ENCODE measurements at regions not wholly inside any gene's neighbourhood (a gene's known extent, or its start where the extent isn't known, plus 50 kb on each side); places are given as distances from the start of the nearest gene placed in this dataset.

DNA sequence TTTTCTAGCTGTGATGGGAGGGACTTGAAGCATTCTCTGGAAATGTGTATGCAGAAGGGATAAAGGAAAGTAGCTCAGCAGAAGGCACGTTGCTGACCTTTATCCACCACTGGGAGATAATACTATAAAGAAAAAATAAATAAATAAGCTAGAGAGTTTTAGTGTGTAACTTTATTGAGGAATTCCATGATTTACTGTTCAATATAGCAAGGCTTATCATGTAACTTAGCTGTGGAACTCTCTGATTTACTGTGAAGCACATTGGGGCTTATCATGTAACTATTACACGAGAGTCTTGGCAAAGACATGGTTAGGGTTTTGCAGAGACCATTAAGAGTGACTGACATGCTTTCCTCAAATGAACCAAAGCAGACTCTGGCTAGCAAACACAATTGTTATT, 316.1 kb upstream of the SNX7 start:
- CTCF ChIA-PET, result no interaction called here
- no peak overlapping the region for H3K27ac ChIP-seq (ENCODE audit: low read depth, low read length, poor library complexity, severe bottlenecking)
- DNase-seq (ENCODE audit: low spot score), result no peak
- no peak overlapping the region for H3K4me3 ChIP-seq (ENCODE audit: low read depth, low read length, poor library complexity, severe bottlenecking)
- H3K36me3 ChIP-seq (ENCODE audit: insufficient read depth, low read length, poor library complexity, severe bottlenecking), result no peaks in the 10 kb centered on the region
- BruUV-seq (replicated peaks), result no TSS peak
- H3K27me3 ChIP-seq (replicated peaks; ENCODE audit: insufficient read depth, low read depth, low read length, poor library complexity), result no peaks in the 10 kb centered on the region
- H3K4me1 ChIP-seq (ENCODE audit: insufficient read depth, low read length, poor library complexity, severe bottlenecking), result peaks cover 21% of the 10 kb centered on the region
- intact Hi-C loops (cut with micrococcal nuclease; ENCODE audit: unreplicated experiment), result no loop called here
- POLR2A ChIA-PET (ENCODE audit: low non-redundant PET), result no interaction called here
- H3K9me3 ChIP-seq (ENCODE audit: low read depth, low read length, poor library complexity, severe bottlenecking), result no peaks in the 10 kb centered on the region
- TF ChIP-seq EZH2 (IDR thresholded peaks at IDR 0.05; ENCODE audit: borderline replicate concordance, low read depth, low read length, poor library complexity, severe bottlenecking), result no peak
- TF ChIP-seq CTCF (conservative IDR thresholded peaks at IDR 0.05; ENCODE audit: low read depth, low read length), result no peak

- Histone ChIP-seq H3K36me3 (ENCODE audit: insufficient read depth, low read length, poor library complexity, severe bottlenecking) (no peaks in the 10 kb centered on the region), H3K4me1 (ENCODE audit: insufficient read depth, low read length, poor library complexity, severe bottlenecking) (peaks cover 21% of the 10 kb centered on the region), H3K27ac (ENCODE audit: low read depth, low read length, poor library complexity, severe bottlenecking) (no peak overlapping the region), H3K9me3 (ENCODE audit: low read depth, low read length, poor library complexity, severe bottlenecking) (no peaks in the 10 kb centered on the region), H3K4me3 (ENCODE audit: low read depth, low read length, poor library complexity, severe bottlenecking) (no peak overlapping the region), H3K27me3 (replicated peaks; ENCODE audit: insufficient read depth, low read depth, low read length, poor library complexity) (no peaks in the 10 kb centered on the region)
- DNase-seq (ENCODE audit: low spot score), result peak; percentile 60
- intact Hi-C loops (cut with micrococcal nuclease; ENCODE audit: unreplicated experiment), result no loop called here
- POLR2A ChIA-PET (ENCODE audit: low non-redundant PET), result no interaction called here
- TF ChIP-seq CTCF (conservative IDR thresholded peaks at IDR 0.05; ENCODE audit: low read depth, low read length) (no peak), EZH2 (IDR thresholded peaks at IDR 0.05; ENCODE audit: borderline replicate concordance, low read depth, low read length, poor library complexity, severe bottlenecking) (no peak)
- CTCF ChIA-PET, result no interaction called here
- BruUV-seq (replicated peaks), result no TSS peak
These were observed 316.8 kb upstream of the SNX7 start for GRCh38 chr1:98344731-98345130.

- no peaks in the 10 kb centered on the region for H3K9me3 ChIP-seq (ENCODE audit: low read depth, low read length, poor library complexity, severe bottlenecking)
- no peak for DNase-seq (ENCODE audit: low spot score)
- no TSS peak for BruUV-seq (replicated peaks)
These were observed 319.0 kb upstream of the SNX7 start for GRCh38 chr1:98342566-98342965.

More at GRCh38 chr1:98342566-98342965, 319.0 kb upstream of the SNX7 start:
- no peaks in the 10 kb centered on the region for H3K27me3 ChIP-seq (replicated peaks; ENCODE audit: insufficient read depth, low read depth, low read length, poor library complexity)
- H3K36me3 ChIP-seq (ENCODE audit: insufficient read depth, low read length, poor library complexity, severe bottlenecking), result no peaks in the 10 kb centered on the region
- ChIA-PET POLR2A (ENCODE audit: low non-redundant PET) (no interaction called here), CTCF (no interaction called here)
- intact Hi-C loops (cut with micrococcal nuclease; ENCODE audit: unreplicated experiment), result no loop called here
- TF ChIP-seq CTCF (conservative IDR thresholded peaks at IDR 0.05; ENCODE audit: low read depth, low read length) (no peak), EZH2 (IDR thresholded peaks at IDR 0.05; ENCODE audit: borderline replicate concordance, low read depth, low read length, poor library complexity, severe bottlenecking) (no peak)
- peaks cover 18% of the 10 kb centered on the region for H3K4me1 ChIP-seq (ENCODE audit: insufficient read depth, low read length, poor library complexity, severe bottlenecking)
- no peak overlapping the region for H3K4me3 ChIP-seq (ENCODE audit: low read depth, low read length, poor library complexity, severe bottlenecking)
- H3K27ac ChIP-seq (ENCODE audit: low read depth, low read length, poor library complexity, severe bottlenecking), result no peak overlapping the region

Data from A673 (cell line).